ENCODE measurements at regions not wholly inside any gene's neighbourhood (a gene's known extent, or its start where the extent isn't known, plus 50 kb on each side); places are given as distances from the start of the nearest gene placed in this dataset.

- TF ChIP-seq ZSCAN18 (tag by site-specific recombination; IDR thresholded peaks at IDR 0.05), result no peak
- TF ChIP-seq ZNF266 (tag by site-specific recombination; IDR thresholded peaks at IDR 0.05; ENCODE audit: low read depth), result no peak
- peak; percentile 65; the same call in 1 of the 2 replicates for TF ChIP-seq PRDM4 (tag by site-specific recombination; IDR thresholded peaks at IDR 0.05)
- TF ChIP-seq ZNF223 (tag by site-specific recombination; IDR thresholded peaks at IDR 0.05), result no peak
- no peak for TF ChIP-seq ZNF48 (tag by site-specific recombination; IDR thresholded peaks at IDR 0.05)
- TF ChIP-seq ZNF558 (tag by site-specific recombination; IDR thresholded peaks at IDR 0.05), result 0 out of 2 replicates have a peak, but pooled peaks have one; percentile 37
- no peak; the same call in 1 of the 2 replicates for TF ChIP-seq ZNF623 (tag by site-specific recombination; IDR thresholded peaks at IDR 0.05)
- no peak for TF ChIP-seq KLF16 (tag by site-specific recombination; IDR thresholded peaks at IDR 0.05)
- TF ChIP-seq ZFP3 (tag by site-specific recombination; IDR thresholded peaks at IDR 0.05; ENCODE audit: low read depth), result peak; percentile 9; the same call in 1 of the 2 replicates
- no peak for TF ChIP-seq ZNF548 (tag by site-specific recombination; IDR thresholded peaks at IDR 0.05)
- TF ChIP-seq ZNF112 (tag by site-specific recombination; IDR thresholded peaks at IDR 0.05), result no peak
- no peak for TF ChIP-seq SALL2 (tag by site-specific recombination; IDR thresholded peaks at IDR 0.05; ENCODE audit: borderline replicate concordance)
- 0 out of 2 replicates have a peak, but pooled peaks have one; percentile 27 for TF ChIP-seq ZNF561 (tag by site-specific recombination; IDR thresholded peaks at IDR 0.05; ENCODE audit: borderline replicate concordance)
- TF ChIP-seq ZNF529 (tag by site-specific recombination; IDR thresholded peaks at IDR 0.05; ENCODE audit: insufficient replicate concordance), result no peak
- peak; percentile 99 for TF ChIP-seq OSR2 (tag by site-specific recombination; IDR thresholded peaks at IDR 0.05)
- no peak for TF ChIP-seq ZNF677 (tag by site-specific recombination; IDR thresholded peaks at IDR 0.05)
- peak; percentile 69; the same call in 1 of the 2 replicates for TF ChIP-seq ZNF580 (tag by site-specific recombination; IDR thresholded peaks at IDR 0.05)
- peak; percentile 92 for TF ChIP-seq PRDM6 (tag by site-specific recombination; IDR thresholded peaks at IDR 0.05)
- no peak for TF ChIP-seq ZSCAN16 (tag by site-specific recombination; IDR thresholded peaks at IDR 0.05)
- TF ChIP-seq ZNF837 (tag by site-specific recombination; IDR thresholded peaks at IDR 0.05), result no peak
- 0 out of 2 replicates have a peak, but pooled peaks have one; percentile 2 for TF ChIP-seq ZNF362 (tag by site-specific recombination; IDR thresholded peaks at IDR 0.05)
- TF ChIP-seq RBAK (tag by site-specific recombination; IDR thresholded peaks at IDR 0.05), result no peak
- TF ChIP-seq ZNF16 (tag by site-specific recombination; IDR thresholded peaks at IDR 0.05; ENCODE audit: low read depth), result no peak
- no peak for TF ChIP-seq ZNF747 (tag by site-specific recombination; IDR thresholded peaks at IDR 0.05)
- TF ChIP-seq ZNF621 (tag by site-specific recombination; IDR thresholded peaks at IDR 0.05), result no peak
- TF ChIP-seq SCRT1 (tag by site-specific recombination; IDR thresholded peaks at IDR 0.05; ENCODE audit: borderline replicate concordance), result no peak
- TF ChIP-seq ZNF302 (tag by site-specific recombination; IDR thresholded peaks at IDR 0.05; ENCODE audit: low read depth), result no peak
- no peak for TF ChIP-seq ZNF768 (tag by site-specific recombination; IDR thresholded peaks at IDR 0.05)
- no peak for TF ChIP-seq YY1 (tag by site-specific recombination; IDR thresholded peaks at IDR 0.05)
- peak; percentile 76 for TF ChIP-seq FEZF1 (tag by site-specific recombination; IDR thresholded peaks at IDR 0.05)
Observed at GRCh38 chr10:3852147-3852904, 67.3 kb upstream of the KLF6 start (continued).
